ENCODE measurements at regions not wholly inside any gene's neighbourhood (a gene's known extent, or its start where the extent isn't known, plus 50 kb on each side); places are given as distances from the start of the nearest gene placed in this dataset.
"Not testable (repeated sequence)": the region's sequence is repeated elsewhere in the genome, so short reads cannot be mapped to it uniquely, and the experiment has no call there.

- WGBS (ENCODE audit: low lambda C conversion rate), result 91% methylated on average over 5 of the region's 5 CpGs
- DNase-seq, result no peak
- ChIA-PET CTCF (interaction anchor here (0.9 to 3.3 kb wide), 2 partner anchors 199 to 710 kb away, joined by 3 to 13 read pairs; no protein-coding TSS in a partner anchor), POLR2A (interaction anchor here (0.6 kb wide), 1 partner anchor 8 kb away, joined by 3 read pairs; no protein-coding TSS in a partner anchor)
- no peaks in the 10 kb centered on the region for H3K27me3 ChIP-seq (ENCODE audit: insufficient read depth)
- H3K79me2 ChIP-seq (ENCODE audit: insufficient read depth), result no peaks in the 10 kb centered on the region
- no peak overlapping the region for H3K4me3 ChIP-seq (ENCODE audit: low read depth in 2 of 2, low read length in 1 of 2)
- H3K4me2 ChIP-seq, result no peak overlapping the region
- no peaks in the 10 kb centered on the region for H3K9me3 ChIP-seq
- H3K9me2 ChIP-seq, result no peaks in the 10 kb centered on the region
- H3K27ac ChIP-seq (ENCODE audit: low read depth in 2 of 2, low read length in 1 of 2), result no peak overlapping the region
- no peaks in the 10 kb centered on the region for H3F3A ChIP-seq (replicated peaks; ENCODE audit: insufficient read depth)
- H3K9ac ChIP-seq, result no peak overlapping the region
- no peaks in the 10 kb centered on the region for H3K36me3 ChIP-seq (replicated peaks in 1 of 2; ENCODE audit: control insufficient read depth in 1 of 2, insufficient read depth in 2 of 2, low read length in 1 of 2)
- H4K20me1 ChIP-seq (ENCODE audit: insufficient read depth), result no peaks in the 10 kb centered on the region
- TF ChIP-seq CTCF (IDR thresholded peaks at IDR 0.05) (no peak), PBX3 (IDR thresholded peaks at IDR 0.05) (no peak), USF2 (IDR thresholded peaks at IDR 0.05; ENCODE audit: borderline replicate concordance, low read depth, low read length) (no peak), EP300 (IDR thresholded peaks at IDR 0.05; ENCODE audit: borderline replicate concordance in 1 of 2, low read depth in 1 of 2, low read length in 1 of 2) (no peak), RFX5 (IDR thresholded peaks at IDR 0.05; ENCODE audit: low read length) (no peak), TEAD4 (IDR thresholded peaks at IDR 0.05; ENCODE audit: borderline replicate concordance, insufficient read depth) (no peak), MEF2A (IDR thresholded peaks at IDR 0.05; ENCODE audit: borderline replicate concordance, low read depth) (no peak), YY1 (IDR thresholded peaks at IDR 0.05; ENCODE audit: low read depth) (no peak), USF1 (IDR thresholded peaks at IDR 0.05; ENCODE audit: borderline replicate concordance, low read depth) (no peak), RAD21 (IDR thresholded peaks at IDR 0.05; ENCODE audit: low read length) (no peak), RCOR1 (IDR thresholded peaks at IDR 0.05; ENCODE audit: low read length) (no peak), NFIC (IDR thresholded peaks at IDR 0.05; ENCODE audit: borderline replicate concordance) (no peak), EZH2phosphoT487 (IDR thresholded peaks at IDR 0.05; ENCODE audit: borderline replicate concordance, low read depth) (no peak), FOXJ3 (CRISPR knock-in tag; IDR thresholded peaks at IDR 0.05) (no peak), TCF12 (IDR thresholded peaks at IDR 0.05) (no peak), GABPA (IDR thresholded peaks at IDR 0.05; ENCODE audit: low read depth) (no peak)
- H3K4me1 ChIP-seq (ENCODE audit: control insufficient read depth in 1 of 2, insufficient read depth in 2 of 2, low read depth in 1 of 2, low read length in 1 of 2), result no peaks in the 10 kb centered on the region; a peak in 1 of 4 replicates
- no peak overlapping the region for H2AFZ ChIP-seq (ENCODE audit: low read depth)
Observed at GRCh38 chr9:86613943-86614342, 259.7 kb upstream of the TUT7 start.

GRCh38 chr9:86611534-86611933 lies 257.3 kb upstream of the TUT7 start:
- H3K9ac ChIP-seq; H3K9me3 ChIP-seq; H3K4me2 ChIP-seq; H3K4me3 ChIP-seq (ENCODE audit: low read depth in 2 of 2, low read length in 1 of 2); H3K27me3 ChIP-seq (ENCODE audit: insufficient read depth); H3F3A ChIP-seq (replicated peaks; ENCODE audit: insufficient read depth); H3K4me1 ChIP-seq (ENCODE audit: control insufficient read depth in 1 of 2, insufficient read depth in 2 of 2, low read depth in 1 of 2, low read length in 1 of 2); H3K79me2 ChIP-seq (ENCODE audit: insufficient read depth); POLR2A ChIA-PET; H4K20me1 ChIP-seq (ENCODE audit: insufficient read depth); H3K9me2 ChIP-seq; CTCF ChIA-PET; H3K27ac ChIP-seq (ENCODE audit: low read depth in 2 of 2, low read length in 1 of 2); DNase-seq; H2AFZ ChIP-seq (ENCODE audit: low read depth); H3K36me3 ChIP-seq (replicated peaks in 1 of 2; ENCODE audit: control insufficient read depth in 1 of 2, insufficient read depth in 2 of 2, low read length in 1 of 2): not testable (repeated sequence)
- WGBS (ENCODE audit: low lambda C conversion rate), result 98% methylated on average over 19 of the region's 27 CpGs

Measured in SK-N-SH (cell line).